MCF 10A (cell line): ENCODE measurements at regions not wholly inside any gene's neighbourhood (a gene's known extent, or its start where the extent isn't known, plus 50 kb on each side); places are given as distances from the start of the nearest gene placed in this dataset.
A peak's percentile ranks its signal among the peaks of the same experiment; 100 is the strongest.

Experiments
- BruUV-seq: library from RNA; stranded (reverse); fragments of 400-500 nt; replicated peaks from 2 replicates; lab custom pipeline; 2021; lab: Mats Ljungman, UMichigan
- CTCF ChIA-PET: fragments of 300-600 bp; sonication (Branson Sonifier 250); formaldehyde crosslinking; extraction: SDS; loops from one replicate; lab custom pipeline; 2021; ENCODE audit warnings: antibody characterized with exemption, inconsistent platforms; lab: Yijun Ruan, JAX
- POLR2A ChIA-PET: fragments of 300-600, 350-650 bp; sonication (Branson Sonifier 250); formaldehyde crosslinking; extraction: SDS; loops from one replicate; lab custom pipeline; 2020; ENCODE audit warnings: antibody characterized with exemption, inconsistent platforms; lab: Yijun Ruan, JAX
- DNase-seq: peaks from one replicate; pipeline ENCODE4 v3.0.0-alpha.2; 2018; ENCODE audit not compliant: unreplicated experiment
- H3K27ac Mint-ChIP-seq: one replicate; pipeline ENCODE4 v1.8.0; 2022; ENCODE audit warnings: mild to moderate bottlenecking, low read depth, mixed read lengths; ENCODE audit not compliant: unreplicated experiment
- H3K27me3 Mint-ChIP-seq: one replicate; pipeline ENCODE4 v1.8.0; 2022; ENCODE audit warnings: mixed read lengths; ENCODE audit not compliant: insufficient read depth, unreplicated experiment
- H3K36me3 Mint-ChIP-seq: one replicate; pipeline ENCODE4 v1.8.0; 2022; ENCODE audit warnings: mild to moderate bottlenecking, moderate library complexity, mixed read lengths; ENCODE audit not compliant: insufficient read depth, unreplicated experiment
- H3K4me1 Mint-ChIP-seq: one replicate; pipeline ENCODE4 v1.8.0; 2022; ENCODE audit warnings: mixed read lengths; ENCODE audit not compliant: insufficient read depth, unreplicated experiment
- H3K4me3 Mint-ChIP-seq: one replicate; pipeline ENCODE4 v1.8.0; 2022; ENCODE audit warnings: mild to moderate bottlenecking, moderate library complexity, mixed read lengths; ENCODE audit not compliant: unreplicated experiment
- H3K9me3 Mint-ChIP-seq: one replicate; pipeline ENCODE4 v1.8.0; 2022; ENCODE audit warnings: mixed read lengths; ENCODE audit not compliant: unreplicated experiment
- intact Hi-C: fragments of 100-400 bp; cut with micrococcal nuclease; formaldehyde crosslinking; loops from 2 replicates; pipeline ENCODE4 v1.14.1; 2022
- TF ChIP-seq, protein P1 (sequence below): fragments of 200-600 bp; IDR thresholded peaks from one replicate; pipeline ENCODE4 v1.8.0; 2022; ENCODE audit warnings: antibody characterized with exemption, mild to moderate bottlenecking; ENCODE audit not compliant: unreplicated experiment

- POLR2A ChIA-PET, result interaction anchor here (1.1 to 1.8 kb wide), 3 partner anchors 9 to 270 kb away, joined by 3 to 6 read pairs (median 4); partner anchors contain the start of gene PHLDA1
- TF ChIP-seq, protein P1, sequence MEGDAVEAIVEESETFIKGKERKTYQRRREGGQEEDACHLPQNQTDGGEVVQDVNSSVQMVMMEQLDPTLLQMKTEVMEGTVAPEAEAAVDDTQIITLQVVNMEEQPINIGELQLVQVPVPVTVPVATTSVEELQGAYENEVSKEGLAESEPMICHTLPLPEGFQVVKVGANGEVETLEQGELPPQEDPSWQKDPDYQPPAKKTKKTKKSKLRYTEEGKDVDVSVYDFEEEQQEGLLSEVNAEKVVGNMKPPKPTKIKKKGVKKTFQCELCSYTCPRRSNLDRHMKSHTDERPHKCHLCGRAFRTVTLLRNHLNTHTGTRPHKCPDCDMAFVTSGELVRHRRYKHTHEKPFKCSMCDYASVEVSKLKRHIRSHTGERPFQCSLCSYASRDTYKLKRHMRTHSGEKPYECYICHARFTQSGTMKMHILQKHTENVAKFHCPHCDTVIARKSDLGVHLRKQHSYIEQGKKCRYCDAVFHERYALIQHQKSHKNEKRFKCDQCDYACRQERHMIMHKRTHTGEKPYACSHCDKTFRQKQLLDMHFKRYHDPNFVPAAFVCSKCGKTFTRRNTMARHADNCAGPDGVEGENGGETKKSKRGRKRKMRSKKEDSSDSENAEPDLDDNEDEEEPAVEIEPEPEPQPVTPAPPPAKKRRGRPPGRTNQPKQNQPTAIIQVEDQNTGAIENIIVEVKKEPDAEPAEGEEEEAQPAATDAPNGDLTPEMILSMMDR, result no peak
- CTCF ChIA-PET, result interaction anchor here (0.6 to 1.2 kb wide), 4 partner anchors 13 to 60 kb away, joined by 3 to 4 read pairs (median 4); no protein-coding TSS in a partner anchor
- no peak overlapping the region for H3K27ac Mint-ChIP-seq
- BruUV-seq, result no TSS peak
- H3K4me3 Mint-ChIP-seq, result no peak overlapping the region
- no peaks in the 10 kb centered on the region for H3K27me3 Mint-ChIP-seq
- no peaks in the 10 kb centered on the region for H3K36me3 Mint-ChIP-seq
- DNase-seq, result no peak
- no peaks in the 10 kb centered on the region for H3K9me3 Mint-ChIP-seq
- peaks cover 14% of the 10 kb centered on the region for H3K4me1 Mint-ChIP-seq
- intact Hi-C loops, result no loop called here
These were observed 249.3 kb upstream of the KRR1 start for GRCh38 chr12:75760573-75761294.

- intact Hi-C loops, result no loop called here
- ChIA-PET CTCF (interaction anchor here (0.5 to 1.2 kb wide), 5 partner anchors 12 to 145 kb away, joined by 3 to 4 read pairs (median 3); no protein-coding TSS in a partner anchor), POLR2A (interaction anchor here (1.1 to 1.8 kb wide), 4 partner anchors 8 to 271 kb away, joined by 3 to 6 read pairs (median 4); partner anchors contain the start of gene PHLDA1)
- TF ChIP-seq, protein P1, result no peak
- H3K27me3 Mint-ChIP-seq, result no peaks in the 10 kb centered on the region
- H3K4me3 Mint-ChIP-seq, result no peak overlapping the region
- no peaks in the 10 kb centered on the region for H3K9me3 Mint-ChIP-seq
- DNase-seq, result peak; percentile 48
- BruUV-seq, result no TSS peak
- no peaks in the 10 kb centered on the region for H3K36me3 Mint-ChIP-seq
- H3K27ac Mint-ChIP-seq, result no peak overlapping the region
- H3K4me1 Mint-ChIP-seq, result peaks cover 13% of the 10 kb centered on the region
These were observed 248.6 kb upstream of the KRR1 start for GRCh38 chr12:75759842-75760572.

DNA sequence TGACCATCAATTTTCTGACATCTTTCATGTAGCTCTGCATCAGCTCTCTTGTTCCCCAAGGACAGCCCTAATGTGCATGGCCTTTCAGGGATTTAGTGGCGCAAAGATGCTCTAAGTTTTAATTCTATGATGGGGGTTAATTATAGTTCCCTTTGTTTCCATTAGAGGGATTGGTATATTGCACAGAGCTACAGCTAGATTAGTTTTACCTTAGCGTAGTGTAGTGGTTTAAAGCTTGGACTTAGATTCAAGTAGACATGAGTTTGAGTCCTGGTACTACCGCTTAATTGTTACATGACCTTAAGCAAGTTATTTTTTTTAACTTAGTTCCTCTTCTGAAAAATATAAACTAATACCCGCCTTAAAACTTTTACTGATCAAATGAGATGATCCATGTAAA lies 247.8 kb upstream of the KRR1 start:
- no peaks in the 10 kb centered on the region for H3K9me3 Mint-ChIP-seq

More for the DNA sequence above, 247.8 kb upstream of the KRR1 start:
- POLR2A ChIA-PET, result interaction anchor here (0.7 to 1.5 kb wide), 3 partner anchors 9 to 15 kb away, joined by 3 read pairs; no protein-coding TSS in a partner anchor
- CTCF ChIA-PET, result interaction anchor here (0.5 to 1.2 kb wide), 2 partner anchors 12 to 144 kb away, joined by 3 to 4 read pairs; no protein-coding TSS in a partner anchor
- DNase-seq, result no peak
- Mint-ChIP-seq H3K36me3 (no peaks in the 10 kb centered on the region), H3K4me1 (peaks cover 13% of the 10 kb centered on the region), H3K4me3 (no peak overlapping the region), H3K27ac (no peak overlapping the region), H3K27me3 (no peaks in the 10 kb centered on the region)
- TF ChIP-seq, protein P1, result no peak
- BruUV-seq, result no TSS peak
- intact Hi-C loops, result no loop called here
